Gastrocnemius medialis (tissue), 4 donors: ENCODE measurements at regions not wholly inside any gene's neighbourhood (a gene's known extent, or its start where the extent isn't known, plus 50 kb on each side); places are given as distances from the start of the nearest gene placed in this dataset.

Source experiments
- CTCF ChIP-seq, 5 experiments: fragments of 450-650 bp in 3 of 5; fragments of 200-600 bp in 2 of 5; sonication (generic) in 2 of 5; IDR thresholded peaks in 4 of 5; conservative IDR thresholded peaks in 1 of 5; 1 replicate in 4 of 5; 2 replicates in 1 of 5; pipeline ENCODE4 v1.5.1; 2016 to 2019; ENCODE audit warnings: antibody characterized with exemption in 5 of 5, mild to moderate bottlenecking in 3 of 5, moderate library complexity in 3 of 5
- POLR2A ChIP-seq, 2 donors: fragments of 450-650 bp; IDR thresholded peaks; one replicate each; pipeline ENCODE4 v1.6.1; 2017; ENCODE audit warnings: antibody characterized with exemption in 2 of 2, mild to moderate bottlenecking in 2 of 2, moderate library complexity in 2 of 2

GRCh38 chr9:108047264-108047663, 557.7 kb upstream of the KLF4 start:
- TF ChIP-seq CTCF (IDR thresholded peaks at IDR 0.05 in 4 of 5, conservative IDR thresholded peaks at IDR 0.05 in 1 of 5) (no peak), POLR2A (IDR thresholded peaks at IDR 0.05) (no peak)
